PC-9 (cell line): ENCODE measurements at regions not wholly inside any gene's neighbourhood (a gene's known extent, or its start where the extent isn't known, plus 50 kb on each side); places are given as distances from the start of the nearest gene placed in this dataset.
"Not testable (repeated sequence)": the region's sequence is repeated elsewhere in the genome, so short reads cannot be mapped to it uniquely, and the experiment has no call there.

Experiments used
- BruUV-seq: library from RNA; stranded (reverse); fragments of 400-500 nt; replicated peaks from 2 replicates; lab custom pipeline; 2021; lab: Mats Ljungman, UMichigan
- CTCF ChIA-PET: fragments of 300-600 bp; sonication (Branson Sonifier 250); formaldehyde crosslinking; loops from one replicate; lab custom pipeline; 2022; ENCODE audit warnings: antibody characterized with exemption; lab: Charles Lee
- POLR2A ChIA-PET: fragments of 300-600 bp; sonication (Branson Sonifier 250); formaldehyde crosslinking; loops from one replicate; lab custom pipeline; 2022; ENCODE audit warnings: antibody characterized with exemption; ENCODE audit not compliant: unreplicated experiment; lab: Charles Lee
- DNase-seq, 2 experiments: peaks; one replicate each; pipeline versions ENCODE4 v3.0.0 to v3.0.0-alpha.2; 2015 to 2022; ENCODE audit warnings: mixed read lengths in 1 of 2
- H2AFZ ChIP-seq: fragments of 200-600 bp; sonication (generic); 2 replicates; pipeline ENCODE4 v1.8.1; 2017; ENCODE audit warnings: antibody characterized with exemption
- H3F3A ChIP-seq: fragments of 200-600 bp; sonication (generic); 2 replicates; pipeline ENCODE4 v1.8.1; 2017; ENCODE audit warnings: antibody characterized with exemption, mild to moderate bottlenecking, low read depth; ENCODE audit not compliant: insufficient read depth
- H3K27ac ChIP-seq: fragments of 200-600 bp; sonication (generic); 2 replicates; pipeline ENCODE4 v1.6.1; 2016; ENCODE audit warnings: mixed run types
- H3K27me3 ChIP-seq: fragments of 200-600 bp; sonication (generic); 2 replicates; pipeline ENCODE4 v1.6.1; 2016; ENCODE audit warnings: low read depth, mixed run types; ENCODE audit not compliant: insufficient read depth
- H3K36me3 ChIP-seq: fragments of 200-600 bp; sonication (generic); 2 replicates; pipeline ENCODE4 v1.6.1; 2016; ENCODE audit warnings: low read depth, mixed run types
- H3K4me1 ChIP-seq: fragments of 200-600 bp; sonication (generic); replicated peaks from 2 replicates; pipeline ENCODE4 v1.6.1; 2016; ENCODE audit warnings: mixed run types; ENCODE audit not compliant: insufficient read depth
- H3K4me2 ChIP-seq: fragments of 200-600 bp; sonication (generic); 2 replicates; pipeline ENCODE4 v1.6.1; 2017; ENCODE audit warnings: mixed run types
- H3K4me3 ChIP-seq: fragments of 200-600 bp; sonication (generic); 2 replicates; pipeline ENCODE4 v1.6.1; 2016; ENCODE audit warnings: mixed run types
- H3K79me2 ChIP-seq: fragments of 200-600 bp; sonication (generic); 2 replicates; pipeline ENCODE4 v1.6.1; 2017; ENCODE audit warnings: low read depth, mixed run types
- H3K9me2 ChIP-seq: fragments of 200-600 bp; sonication (generic); 2 replicates; pipeline ENCODE4 v1.8.1; 2017; ENCODE audit warnings: mild to moderate bottlenecking; ENCODE audit not compliant: insufficient read depth
- H3K9me3 ChIP-seq: fragments of 200-600 bp; sonication (generic); 2 replicates; pipeline ENCODE4 v1.8.1; 2016; ENCODE audit warnings: low read depth; ENCODE audit not compliant: insufficient read depth
- H4K20me1 ChIP-seq: fragments of 200-600 bp; sonication (generic); 2 replicates; pipeline ENCODE4 v1.8.1; 2017; ENCODE audit not compliant: insufficient read depth
- EZH2 ChIP-seq: fragments of 200-600 bp; sonication (generic); IDR thresholded peaks from 2 replicates; pipeline ENCODE4 v1.8.0; 2017; ENCODE audit warnings: antibody characterized with exemption, low read depth
- intact Hi-C: fragments of 100-400 bp; cut with micrococcal nuclease; formaldehyde crosslinking; loops from one replicate; pipeline ENCODE4 v1.10.0; 2022; ENCODE audit not compliant: unreplicated experiment
- TF ChIP-seq, protein P1 (sequence below): fragments of 200-600 bp; sonication (generic); conservative IDR thresholded peaks from 2 replicates; pipeline ENCODE4 v1.6.1; 2017; ENCODE audit warnings: mixed run types, antibody characterized with exemption, mild to moderate bottlenecking, moderate library complexity

DNA sequence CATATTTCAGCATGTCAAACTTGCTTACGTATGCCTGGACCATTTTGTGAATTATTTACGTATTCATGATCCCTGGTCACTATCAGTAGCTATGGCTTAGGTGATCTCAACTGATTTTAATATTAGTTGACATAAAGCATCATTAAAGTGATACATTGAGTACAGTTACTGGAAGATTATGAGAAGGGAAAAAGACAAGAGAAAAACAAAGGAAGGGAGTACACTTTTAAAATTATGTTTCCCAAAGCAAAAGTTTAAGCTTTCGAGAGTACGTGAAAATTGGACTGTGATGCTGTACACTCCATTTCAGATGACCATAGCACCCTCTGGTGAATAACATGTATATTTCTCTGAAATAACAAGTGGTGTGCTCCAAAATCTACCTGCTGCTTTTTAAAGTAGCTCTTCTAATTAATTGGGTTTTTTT lies 215.0 kb upstream of the HSF2 start:
- H3K79me2 ChIP-seq: no peaks in the 10 kb centered on the region
- H3K27me3 ChIP-seq: no peaks in the 10 kb centered on the region
- CTCF ChIA-PET: interaction anchor here (0.5 kb wide), 1 partner anchor 461 kb away, joined by 5 read pairs; no protein-coding TSS in a partner anchor
- no peaks in the 10 kb centered on the region for H3K9me3 ChIP-seq
- H3K36me3 ChIP-seq: no peaks in the 10 kb centered on the region
- H3K9me2 ChIP-seq: no peaks in the 10 kb centered on the region
- no peaks in the 10 kb centered on the region for H3F3A ChIP-seq
- intact Hi-C loops: loop anchor here (1.0 kb wide), 1 partner anchor 754 kb away; no protein-coding TSS in a partner anchor
- no TSS peak for BruUV-seq
- no peak for DNase-seq
- H3K4me2 ChIP-seq: no peak overlapping the region
- no peaks in the 10 kb centered on the region for H4K20me1 ChIP-seq
- POLR2A ChIA-PET: no interaction called here
- H2AFZ ChIP-seq: no peak overlapping the region
- TF ChIP-seq, protein P1, sequence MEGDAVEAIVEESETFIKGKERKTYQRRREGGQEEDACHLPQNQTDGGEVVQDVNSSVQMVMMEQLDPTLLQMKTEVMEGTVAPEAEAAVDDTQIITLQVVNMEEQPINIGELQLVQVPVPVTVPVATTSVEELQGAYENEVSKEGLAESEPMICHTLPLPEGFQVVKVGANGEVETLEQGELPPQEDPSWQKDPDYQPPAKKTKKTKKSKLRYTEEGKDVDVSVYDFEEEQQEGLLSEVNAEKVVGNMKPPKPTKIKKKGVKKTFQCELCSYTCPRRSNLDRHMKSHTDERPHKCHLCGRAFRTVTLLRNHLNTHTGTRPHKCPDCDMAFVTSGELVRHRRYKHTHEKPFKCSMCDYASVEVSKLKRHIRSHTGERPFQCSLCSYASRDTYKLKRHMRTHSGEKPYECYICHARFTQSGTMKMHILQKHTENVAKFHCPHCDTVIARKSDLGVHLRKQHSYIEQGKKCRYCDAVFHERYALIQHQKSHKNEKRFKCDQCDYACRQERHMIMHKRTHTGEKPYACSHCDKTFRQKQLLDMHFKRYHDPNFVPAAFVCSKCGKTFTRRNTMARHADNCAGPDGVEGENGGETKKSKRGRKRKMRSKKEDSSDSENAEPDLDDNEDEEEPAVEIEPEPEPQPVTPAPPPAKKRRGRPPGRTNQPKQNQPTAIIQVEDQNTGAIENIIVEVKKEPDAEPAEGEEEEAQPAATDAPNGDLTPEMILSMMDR: peak; percentile 62; the same call in 1 of the 2 replicates
- TF ChIP-seq EZH2: no peak
- no peak overlapping the region for H3K27ac ChIP-seq
- no peak overlapping the region for H3K4me3 ChIP-seq
- no peaks in the 10 kb centered on the region for H3K4me1 ChIP-seq

DNA sequence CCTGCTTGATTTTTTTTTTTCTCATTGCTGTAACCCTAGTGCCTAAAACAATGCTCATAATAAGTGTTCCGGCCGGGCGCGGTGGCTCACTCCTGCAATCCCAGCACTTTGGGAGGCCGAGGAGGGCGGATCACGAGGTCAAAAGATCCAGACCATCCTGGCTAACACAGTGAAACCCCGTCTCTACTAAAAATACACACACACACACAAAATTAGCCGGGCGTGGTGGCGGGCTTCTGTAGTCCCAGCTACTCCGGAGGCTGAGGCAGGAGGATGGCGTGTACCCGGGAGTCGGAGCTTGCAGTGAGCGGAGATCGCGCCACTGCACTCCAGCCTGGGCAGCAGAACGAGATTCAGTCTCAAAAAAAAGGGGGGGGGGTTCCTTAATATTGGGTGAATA lies 214.0 kb upstream of the HSF2 start:
- intact Hi-C loops, BruUV-seq: not testable (repeated sequence)

DNA sequence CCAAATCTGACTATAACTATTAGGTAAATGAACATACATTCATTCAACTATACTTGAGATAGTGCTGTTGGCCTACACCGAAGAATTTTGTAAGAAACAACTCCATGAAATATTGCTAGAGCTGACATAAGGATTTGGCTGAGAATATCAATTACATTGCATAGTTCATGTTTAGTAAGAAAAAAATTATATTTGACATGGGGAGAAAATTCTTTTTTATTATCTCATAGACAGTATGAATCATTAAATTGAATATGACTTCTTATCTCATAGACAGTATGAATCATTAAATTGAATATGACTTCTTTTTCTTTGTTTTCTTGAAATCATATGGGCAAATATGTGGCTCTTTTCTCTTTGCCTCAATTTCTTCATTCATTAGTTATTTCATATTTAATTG lies 212.3 kb upstream of the HSF2 start:
- 0 out of 2 replicates have a peak, but pooled peaks cover 4% of the 10 kb centered on the region for H3K9me2 ChIP-seq
- BruUV-seq: no TSS peak
- H3K36me3 ChIP-seq: no peaks in the 10 kb centered on the region
- ChIA-PET CTCF (no interaction called here), POLR2A (no interaction called here)
- TF ChIP-seq EZH2: no peak
- TF ChIP-seq, protein P1: no peak
- H3K79me2 ChIP-seq: no peaks in the 10 kb centered on the region
- no peak overlapping the region for H3K4me2 ChIP-seq
- DNase-seq: no peak
- no peaks in the 10 kb centered on the region for H3F3A ChIP-seq
- no peak overlapping the region for H3K27ac ChIP-seq
- H4K20me1 ChIP-seq: no peaks in the 10 kb centered on the region
- no peak overlapping the region for H2AFZ ChIP-seq
- no peaks in the 10 kb centered on the region for H3K27me3 ChIP-seq
- H3K4me1 ChIP-seq: no peaks in the 10 kb centered on the region
- no peak overlapping the region for H3K4me3 ChIP-seq
- intact Hi-C loops: no loop called here
- H3K9me3 ChIP-seq: no peaks in the 10 kb centered on the region

More for the DNA sequence above, 214.0 kb upstream of the HSF2 start:
- H3K27me3 ChIP-seq, CTCF ChIA-PET, DNase-seq, H3K79me2 ChIP-seq, H3K27ac ChIP-seq, H3K9me3 ChIP-seq, POLR2A ChIA-PET, H3K36me3 ChIP-seq, H3K4me1 ChIP-seq, H3K9me2 ChIP-seq, H3F3A ChIP-seq, H3K4me2 ChIP-seq, H2AFZ ChIP-seq, H3K4me3 ChIP-seq, H4K20me1 ChIP-seq: not testable (repeated sequence)

DNA sequence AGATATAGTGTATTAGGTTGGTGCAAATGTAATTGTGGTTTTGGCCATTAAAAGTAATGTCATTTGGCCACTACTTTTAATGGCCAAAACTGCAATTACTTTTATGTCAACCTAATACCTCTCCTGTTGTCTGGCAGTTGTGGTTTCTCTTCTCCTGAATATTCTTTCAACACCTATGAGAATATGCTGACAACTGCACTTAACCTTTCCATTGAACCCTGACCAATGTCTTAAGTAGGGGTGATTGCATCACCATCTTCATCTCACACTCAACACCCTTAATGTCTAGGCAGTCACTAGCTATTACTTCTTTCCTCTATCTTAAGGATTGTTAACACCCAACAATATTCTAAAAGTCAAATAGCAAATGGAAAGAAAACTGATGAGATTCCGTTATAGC lies 200.5 kb upstream of the HSF2 start:
- Histone ChIP-seq H3K4me2 (no peak overlapping the region), H3K4me1 (no peaks in the 10 kb centered on the region), H3K36me3 (no peaks in the 10 kb centered on the region), H3K27ac (no peak overlapping the region), H3K9me2 (no peaks in the 10 kb centered on the region), H3K9me3 (peaks cover under 1% of the 10 kb centered on the region; the same call in 1 of the 2 replicates), H3K79me2 (no peaks in the 10 kb centered on the region), H4K20me1 (no peaks in the 10 kb centered on the region), H3K4me3 (no peak overlapping the region), H3K27me3 (no peaks in the 10 kb centered on the region), H3F3A (no peaks in the 10 kb centered on the region), H2AFZ (no peak overlapping the region)
- intact Hi-C loops: no loop called here
- CTCF ChIA-PET: no interaction called here
- no TSS peak for BruUV-seq
- TF ChIP-seq EZH2: no peak
- TF ChIP-seq, protein P1: no peak
- POLR2A ChIA-PET: no interaction called here
- DNase-seq: no peak
